Fibroblast of lung (primary cell): ENCODE measurements at regions not wholly inside any gene's neighbourhood (a gene's known extent, or its start where the extent isn't known, plus 50 kb on each side); places are given as distances from the start of the nearest gene placed in this dataset.
A peak's percentile ranks its signal among the peaks of the same experiment; 100 is the strongest.

Experiments used
- DNase-seq, 2 donors: peaks; one replicate each; pipeline versions ENCODE4 v3.0.0 to v3.0.0-alpha.2; 2010; ENCODE audit warnings: low read depth in 2 of 2
- H2AFZ ChIP-seq: 2 replicates; pipeline ENCODE4 v1.5.1; 2012; ENCODE audit warnings: low read length, control low read depth, inconsistent platforms
- H3K27ac ChIP-seq: 2 replicates; pipeline ENCODE4 v1.5.1; 2011; ENCODE audit warnings: low read length, control low read depth; ENCODE audit not compliant: insufficient read depth
- H3K27me3 ChIP-seq: 2 replicates; pipeline ENCODE4 v1.5.1; 2011; ENCODE audit warnings: mild to moderate bottlenecking, low read length; ENCODE audit not compliant: control insufficient read depth, insufficient read depth
- H3K36me3 ChIP-seq: 2 replicates; pipeline ENCODE4 v1.5.1; 2011; ENCODE audit warnings: low read length; ENCODE audit not compliant: control insufficient read depth, insufficient read depth
- H3K4me1 ChIP-seq: 2 replicates; pipeline ENCODE4 v1.5.1; 2011; ENCODE audit warnings: low read length; ENCODE audit not compliant: control insufficient read depth, insufficient read depth; ENCODE audit errors: extremely low read depth
- H3K4me2 ChIP-seq: 2 replicates; pipeline ENCODE4 v1.5.1; 2011; ENCODE audit warnings: low read length, control low read depth; ENCODE audit not compliant: insufficient read depth; ENCODE audit errors: extremely low read depth
- H3K4me3 ChIP-seq, 4 experiments: fragments of 200-600 bp in 1 of 4; sonication (generic) in 1 of 4; replicated peaks in 1 of 4; 2 replicates each; pipeline ENCODE4 v1.5.1; 2011 to 2016; ENCODE audit warnings: low read length in 4 of 4, low read depth in 3 of 4, mild to moderate bottlenecking in 3 of 4, control low read depth in 2 of 4, inconsistent platforms in 1 of 4, mixed read lengths in 1 of 4; ENCODE audit not compliant: insufficient read depth in 1 of 4; ENCODE audit errors: control extremely low read depth in 1 of 4
- H3K79me2 ChIP-seq: 2 replicates; pipeline ENCODE4 v1.5.1; 2012; ENCODE audit warnings: mild to moderate bottlenecking, low read length, inconsistent platforms; ENCODE audit not compliant: control insufficient read depth, insufficient read depth
- H3K9ac ChIP-seq: 2 replicates; pipeline ENCODE4 v1.5.1; 2011; ENCODE audit warnings: mild to moderate bottlenecking, low read length, control low read depth; ENCODE audit not compliant: insufficient read depth
- H3K9me3 ChIP-seq: 2 replicates; pipeline ENCODE4 v1.5.1; 2012; ENCODE audit warnings: low read depth, low read length; ENCODE audit not compliant: control insufficient read depth, insufficient read depth
- H4K20me1 ChIP-seq: 2 replicates; pipeline ENCODE4 v1.5.1; 2011; ENCODE audit warnings: low read length; ENCODE audit not compliant: control insufficient read depth, insufficient read depth; ENCODE audit errors: extremely low read depth
- CTCF ChIP-seq, 2 donors: IDR thresholded peaks in 1 of 2; conservative IDR thresholded peaks in 1 of 2; 1 replicate in 1 of 2; 2 replicates in 1 of 2; pipeline ENCODE4 v1.5.1; 2011 to 2012; ENCODE audit warnings: low read length in 2 of 2, control low read depth in 1 of 2, inconsistent platforms in 1 of 2, low read depth in 1 of 2, mild to moderate bottlenecking in 1 of 2
- EZH2 ChIP-seq: IDR thresholded peaks from 2 replicates; pipeline ENCODE4 v1.5.1; 2012; ENCODE audit warnings: low read length, control low read depth, mild to moderate bottlenecking; ENCODE audit errors: missing control alignments

- no peak overlapping the region for H3K4me3 ChIP-seq
- H3K36me3 ChIP-seq: no peaks in the 10 kb centered on the region
- H3K79me2 ChIP-seq: no peaks in the 10 kb centered on the region
- no peak overlapping the region for H2AFZ ChIP-seq
- no peaks in the 10 kb centered on the region for H3K4me1 ChIP-seq
- H4K20me1 ChIP-seq: no peaks in the 10 kb centered on the region
- H3K9me3 ChIP-seq: no peaks in the 10 kb centered on the region
- H3K27me3 ChIP-seq: no peaks in the 10 kb centered on the region
- H3K4me2 ChIP-seq: no peak overlapping the region
- peak in 1 of 2 donors; percentile 40 for DNase-seq
- no peak overlapping the region for H3K9ac ChIP-seq
- no peak overlapping the region for H3K27ac ChIP-seq
- TF ChIP-seq CTCF (conservative IDR thresholded peaks at IDR 0.05 in 1 of 2, IDR thresholded peaks at IDR 0.05 in 1 of 2; ENCODE audit: low read depth in 1 of 2, low read length in 2 of 2) (no peak), EZH2 (no peak)
These were observed 52.5 kb upstream of the FAM136A start for GRCh38 chr2:70354264-70354949.
